Gastrocnemius medialis (tissue), 4 donors: ENCODE measurements at regions not wholly inside any gene's neighbourhood (a gene's known extent, or its start where the extent isn't known, plus 50 kb on each side); places are given as distances from the start of the nearest gene placed in this dataset.

Experiments
- ATAC-seq, 2 donors: fragments of 150-250 bp; one replicate each; pipeline ENCODE4 v1.9.1; 2016
- DNase-seq, 2 donors: peaks; one replicate each; pipeline ENCODE4 v3.0.0-alpha.2; 2019
- H3K27ac ChIP-seq, 4 donors: fragments of 200-600 bp; sonication (generic); 1 replicate in 1 of 4; 2 replicates in 3 of 4; pipeline ENCODE4 v1.5.1; 2016 to 2018; ENCODE audit warnings: mild to moderate bottlenecking in 2 of 4, moderate library complexity in 1 of 4
- H3K27me3 ChIP-seq, 3 donors: fragments of 200-600 bp; sonication (generic) in 2 of 3; 1 replicate in 1 of 3; 2 replicates in 2 of 3; pipeline versions ENCODE4 v1.5.1 to v1.6.0; 2016 to 2019; ENCODE audit warnings: mild to moderate bottlenecking in 1 of 3, moderate library complexity in 1 of 3
- H3K36me3 ChIP-seq, 2 donors: fragments of 200-600 bp; sonication (generic) in 1 of 2; one replicate each; pipeline ENCODE4 v1.5.1; 2017 to 2018
- H3K4me1 ChIP-seq, 2 donors: fragments of 200-600 bp; sonication (generic) in 1 of 2; one replicate each; pipeline ENCODE4 v1.5.1; 2016 to 2017; ENCODE audit warnings: mild to moderate bottlenecking in 2 of 2
- H3K4me3 ChIP-seq, 4 donors: fragments of 200-600 bp; sonication (generic) in 3 of 4; 1 replicate in 1 of 4; 2 replicates in 3 of 4; pipeline ENCODE4 v1.5.1; 2016 to 2019; ENCODE audit warnings: mild to moderate bottlenecking in 2 of 4
- H3K9me3 ChIP-seq, 3 donors: fragments of 200-600 bp; sonication (generic) in 2 of 3; 1 replicate in 1 of 3; 2 replicates in 2 of 3; pipeline ENCODE4 v1.5.1; 2016 to 2019
- POLR2A ChIP-seq, 2 donors: fragments of 450-650 bp; IDR thresholded peaks; one replicate each; pipeline ENCODE4 v1.6.1; 2017; ENCODE audit warnings: antibody characterized with exemption in 2 of 2, mild to moderate bottlenecking in 2 of 2, moderate library complexity in 2 of 2
- in situ Hi-C, 4 donors: fragments of 200-750 bp; cut with MboI; loops; one replicate each; pipeline versions ENCODE4 v1.15.0 to v1.8.0; 2017; ENCODE audit warnings: low sequenced_read_pairs in 4 of 4
- intact Hi-C: fragments of 100-400 bp; cut with DNase I; formaldehyde crosslinking; loops from one replicate; pipeline ENCODE4 v1.15.1; 2023; ENCODE audit warnings: low total_unique reads
- TF ChIP-seq, protein P1 (sequence below), 5 experiments: fragments of 450-650 bp in 3 of 5; fragments of 200-600 bp in 2 of 5; sonication (generic) in 2 of 5; IDR thresholded peaks in 4 of 5; conservative IDR thresholded peaks in 1 of 5; 1 replicate in 4 of 5; 2 replicates in 1 of 5; pipeline ENCODE4 v1.5.1; 2016 to 2019; ENCODE audit warnings: antibody characterized with exemption in 5 of 5, mild to moderate bottlenecking in 3 of 5, moderate library complexity in 3 of 5

DNA sequence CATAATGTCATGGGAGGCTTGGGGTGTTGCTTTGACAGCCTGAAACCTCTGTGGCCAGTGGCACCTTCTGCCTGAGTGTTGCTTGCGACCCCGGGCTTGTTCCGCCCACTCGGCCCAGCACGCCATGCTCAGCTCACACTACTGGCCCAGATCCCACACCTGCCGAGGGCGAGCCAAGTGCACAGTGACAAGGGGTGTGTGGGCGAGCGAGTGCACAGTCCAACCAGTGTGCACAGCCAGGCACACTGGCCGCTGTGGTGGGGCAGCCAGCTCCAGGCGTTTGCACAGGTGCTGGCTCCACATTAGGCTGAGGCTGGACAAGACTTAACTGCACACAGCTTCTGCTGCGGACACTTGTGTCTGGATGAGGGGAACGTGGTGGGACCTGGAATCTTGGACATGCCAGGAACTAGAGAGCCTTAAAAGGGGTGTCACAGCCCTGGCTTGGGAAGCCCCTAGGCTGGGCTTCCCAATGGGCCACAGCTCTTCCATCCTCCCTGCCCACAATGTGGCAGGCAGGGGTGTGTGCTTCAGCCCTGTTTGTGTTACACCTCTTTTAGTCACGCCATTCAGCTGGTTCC, 609.2 kb upstream of the FOXG1 start:
- H3K9me3 ChIP-seq: no peaks in the 10 kb centered on the region
- H3K36me3 ChIP-seq: no peaks in the 10 kb centered on the region
- no peak for ATAC-seq
- TF ChIP-seq, protein P1, sequence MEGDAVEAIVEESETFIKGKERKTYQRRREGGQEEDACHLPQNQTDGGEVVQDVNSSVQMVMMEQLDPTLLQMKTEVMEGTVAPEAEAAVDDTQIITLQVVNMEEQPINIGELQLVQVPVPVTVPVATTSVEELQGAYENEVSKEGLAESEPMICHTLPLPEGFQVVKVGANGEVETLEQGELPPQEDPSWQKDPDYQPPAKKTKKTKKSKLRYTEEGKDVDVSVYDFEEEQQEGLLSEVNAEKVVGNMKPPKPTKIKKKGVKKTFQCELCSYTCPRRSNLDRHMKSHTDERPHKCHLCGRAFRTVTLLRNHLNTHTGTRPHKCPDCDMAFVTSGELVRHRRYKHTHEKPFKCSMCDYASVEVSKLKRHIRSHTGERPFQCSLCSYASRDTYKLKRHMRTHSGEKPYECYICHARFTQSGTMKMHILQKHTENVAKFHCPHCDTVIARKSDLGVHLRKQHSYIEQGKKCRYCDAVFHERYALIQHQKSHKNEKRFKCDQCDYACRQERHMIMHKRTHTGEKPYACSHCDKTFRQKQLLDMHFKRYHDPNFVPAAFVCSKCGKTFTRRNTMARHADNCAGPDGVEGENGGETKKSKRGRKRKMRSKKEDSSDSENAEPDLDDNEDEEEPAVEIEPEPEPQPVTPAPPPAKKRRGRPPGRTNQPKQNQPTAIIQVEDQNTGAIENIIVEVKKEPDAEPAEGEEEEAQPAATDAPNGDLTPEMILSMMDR (IDR thresholded peaks at IDR 0.05 in 4 of 5, conservative IDR thresholded peaks at IDR 0.05 in 1 of 5): no peak
- no peak for TF ChIP-seq POLR2A (IDR thresholded peaks at IDR 0.05)
- H3K4me3 ChIP-seq: no peak overlapping the region
- intact Hi-C loops: no loop called here
- H3K4me1 ChIP-seq: no peaks in the 10 kb centered on the region
- in situ Hi-C loops: no loop called here
- DNase-seq: no peak
- H3K27me3 ChIP-seq: no peaks in the 10 kb centered on the region
- no peak overlapping the region for H3K27ac ChIP-seq

DNA sequence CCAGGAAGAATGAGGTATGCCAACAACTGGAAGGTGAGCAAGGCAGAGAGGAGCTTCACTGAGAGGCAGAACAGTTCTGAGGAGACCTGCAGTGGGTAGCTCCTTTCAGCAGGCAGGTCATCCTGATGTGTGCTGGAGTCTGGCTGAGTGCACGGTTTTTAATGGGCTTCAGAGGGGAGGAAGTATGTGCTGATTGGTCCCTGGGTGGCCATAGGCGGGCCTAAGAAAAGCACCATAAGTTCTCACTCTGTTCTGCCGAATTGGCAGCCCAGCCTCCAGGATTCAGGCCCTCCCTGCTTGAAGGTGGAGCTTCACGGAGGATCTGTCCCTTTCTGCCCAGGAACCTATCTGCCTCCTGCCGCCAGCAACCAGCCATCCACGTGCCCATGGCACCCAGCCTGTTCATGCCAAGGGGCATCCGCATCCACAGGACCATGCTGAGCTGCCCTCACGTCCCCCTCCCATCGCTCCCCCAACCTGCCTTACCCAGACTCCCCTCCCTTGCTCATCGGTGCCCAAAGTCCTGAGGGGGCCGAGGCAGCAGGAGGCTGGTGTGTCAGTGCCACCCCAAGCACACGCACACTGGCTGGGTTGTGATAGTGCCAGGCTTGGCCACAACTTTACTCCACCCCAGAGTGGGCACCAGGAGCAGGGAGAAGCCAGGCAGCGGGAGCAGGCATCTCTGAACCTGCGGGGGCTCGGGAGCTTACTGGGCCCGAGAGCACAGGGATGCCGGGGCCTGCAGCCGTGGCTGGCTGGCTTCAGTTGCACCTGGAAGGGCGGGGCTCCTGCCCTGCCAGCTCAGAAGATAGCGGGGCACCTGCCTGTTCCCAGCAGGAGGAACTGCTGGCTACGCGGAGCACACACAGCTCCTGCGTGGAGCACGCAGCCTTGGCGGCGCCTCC, 608.4 kb upstream of the FOXG1 start:
- no peaks in the 10 kb centered on the region for H3K4me1 ChIP-seq
- H3K36me3 ChIP-seq: no peaks in the 10 kb centered on the region
- TF ChIP-seq POLR2A (IDR thresholded peaks at IDR 0.05): no peak
- TF ChIP-seq, protein P1 (IDR thresholded peaks at IDR 0.05 in 4 of 5, conservative IDR thresholded peaks at IDR 0.05 in 1 of 5): no peak
- H3K4me3 ChIP-seq: no peak overlapping the region
- no peak overlapping the region for H3K27ac ChIP-seq
- no peaks in the 10 kb centered on the region for H3K9me3 ChIP-seq
- no peaks in the 10 kb centered on the region for H3K27me3 ChIP-seq
- in situ Hi-C loops: no loop called here
- intact Hi-C loops: no loop called here
- ATAC-seq (no peak), DNase-seq (no peak)

DNA sequence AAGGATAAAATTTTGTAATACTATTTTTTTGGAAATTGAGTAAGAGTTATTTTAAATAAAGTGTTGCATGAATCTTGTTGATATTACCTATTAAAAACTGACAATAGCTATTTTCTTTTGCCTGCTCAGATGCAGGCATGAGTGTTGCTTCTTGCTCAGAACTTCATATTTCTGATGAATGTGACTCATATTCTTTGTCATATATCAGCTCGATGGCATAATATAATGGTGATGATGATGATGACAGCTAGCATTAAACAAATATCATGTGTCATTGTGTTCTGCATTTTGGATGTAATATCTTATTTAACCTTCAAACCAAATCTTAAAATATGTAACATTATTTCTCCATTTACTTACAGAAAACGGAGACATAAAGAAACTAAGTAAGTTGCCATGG, 605.5 kb upstream of the FOXG1 start:
- Histone ChIP-seq H3K27me3 (no peaks in the 10 kb centered on the region), H3K27ac (no peak overlapping the region), H3K4me3 (no peak overlapping the region), H3K4me1 (no peaks in the 10 kb centered on the region), H3K36me3 (no peaks in the 10 kb centered on the region), H3K9me3 (no peaks in the 10 kb centered on the region)
- intact Hi-C loops (no loop called here), in situ Hi-C loops (no loop called here)
- TF ChIP-seq, protein P1 (IDR thresholded peaks at IDR 0.05 in 4 of 5, conservative IDR thresholded peaks at IDR 0.05 in 1 of 5): no peak
- TF ChIP-seq POLR2A (IDR thresholded peaks at IDR 0.05): no peak
- no peak for ATAC-seq
- DNase-seq: no peak

DNA sequence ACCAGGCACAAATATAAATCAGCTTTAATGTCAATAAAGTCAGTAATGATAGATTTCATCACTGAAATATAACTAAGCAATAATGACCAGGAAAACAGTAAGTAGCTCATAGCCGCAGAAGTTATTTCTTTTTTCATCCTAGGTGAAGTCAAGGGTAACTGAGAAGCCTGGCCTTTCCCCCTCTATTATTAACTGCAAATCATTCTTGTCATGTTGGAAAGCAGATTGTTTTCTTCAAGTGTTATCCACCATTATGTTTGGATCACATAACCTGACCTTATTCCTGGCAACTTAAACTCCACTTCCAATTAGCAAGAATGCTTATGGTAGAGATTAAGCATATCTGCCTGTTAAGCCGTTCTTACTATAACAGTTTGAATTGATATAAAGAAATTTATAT, 603.4 kb upstream of the FOXG1 start:
- ATAC-seq (no peak), DNase-seq (no peak)
- intact Hi-C loops: no loop called here
- Histone ChIP-seq H3K9me3 (no peaks in the 10 kb centered on the region), H3K27me3 (no peaks in the 10 kb centered on the region), H3K27ac (no peak overlapping the region), H3K4me3 (no peak overlapping the region), H3K36me3 (no peaks in the 10 kb centered on the region), H3K4me1 (no peaks in the 10 kb centered on the region)
- in situ Hi-C loops: no loop called here
- TF ChIP-seq POLR2A (IDR thresholded peaks at IDR 0.05): no peak
- TF ChIP-seq, protein P1 (IDR thresholded peaks at IDR 0.05 in 4 of 5, conservative IDR thresholded peaks at IDR 0.05 in 1 of 5): no peak
